HG03457 (cell line): ENCODE measurements at regions not wholly inside any gene's neighbourhood (a gene's known extent, or its start where the extent isn't known, plus 50 kb on each side); places are given as distances from the start of the nearest gene placed in this dataset.
"Not testable (repeated sequence)": the region's sequence is repeated elsewhere in the genome, so short reads cannot be mapped to it uniquely, and the experiment has no call there.

Source experiments
- ATAC-seq: cut with Tn5 transposase; IDR thresholded peaks from one replicate; pipeline ENCODE4 v1.9.1; 2021; ENCODE audit warnings: moderate number of reproducible peaks; ENCODE audit not compliant: unreplicated experiment

DNA sequence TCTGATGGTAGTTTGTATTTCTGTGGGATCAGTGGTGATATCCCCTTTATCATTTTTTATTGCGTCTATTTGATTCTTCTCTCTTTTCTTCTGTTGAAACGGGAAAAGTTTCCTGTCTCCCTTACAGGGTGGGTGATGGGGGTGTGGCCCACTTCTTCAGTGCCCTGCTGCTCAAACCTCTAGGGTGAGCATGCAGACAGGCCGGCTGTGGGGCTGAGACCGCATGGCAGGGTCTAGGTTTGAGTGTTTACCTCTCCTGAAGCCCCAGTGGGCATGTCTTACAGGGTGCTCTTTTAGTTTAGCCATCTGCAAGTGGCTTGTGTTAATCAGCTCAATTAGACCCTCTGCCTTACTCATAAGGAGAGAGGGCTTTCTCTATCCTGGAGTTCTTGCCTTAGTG, 450.0 kb upstream of the EPHA3 start:
- ATAC-seq: no peak

DNA sequence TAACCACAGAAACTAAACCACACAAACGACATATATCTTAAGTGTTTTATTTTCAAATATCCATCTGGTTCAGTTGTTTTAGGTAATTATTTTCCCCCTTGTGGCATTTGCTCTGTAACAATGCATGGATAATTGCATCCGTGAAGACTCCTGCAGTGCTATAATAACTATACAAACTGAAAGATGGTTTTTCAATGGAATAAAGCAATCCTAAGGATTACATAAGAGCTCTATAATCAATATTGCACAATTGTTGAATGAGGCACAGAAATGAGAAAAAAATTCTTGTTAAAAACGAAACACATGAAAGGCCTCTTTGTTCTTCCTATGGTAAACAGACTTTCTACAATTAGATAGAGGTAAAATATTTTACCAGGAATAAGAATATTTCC, 446.0 kb upstream of the EPHA3 start:
- ATAC-seq: no peak

DNA sequence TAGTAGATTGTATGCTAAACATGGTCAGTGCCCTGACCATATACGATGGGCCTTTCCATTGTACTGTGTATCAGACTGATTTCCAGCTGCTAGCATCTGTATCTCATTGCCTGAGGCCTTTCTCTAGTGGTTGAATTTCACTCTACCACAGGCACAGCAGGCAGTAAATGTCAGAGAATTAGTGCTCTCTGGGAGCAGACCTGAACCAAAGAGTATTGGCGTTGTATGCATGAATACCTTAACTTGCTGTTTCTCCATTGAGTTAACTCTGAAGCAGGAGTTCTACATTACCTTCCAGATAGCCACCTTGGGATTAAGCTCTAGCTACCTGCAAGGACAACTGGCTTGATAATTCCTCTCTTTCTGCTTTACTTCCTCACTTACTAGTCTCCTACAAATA, 439.2 kb upstream of the EPHA3 start:
- no peak for ATAC-seq

DNA sequence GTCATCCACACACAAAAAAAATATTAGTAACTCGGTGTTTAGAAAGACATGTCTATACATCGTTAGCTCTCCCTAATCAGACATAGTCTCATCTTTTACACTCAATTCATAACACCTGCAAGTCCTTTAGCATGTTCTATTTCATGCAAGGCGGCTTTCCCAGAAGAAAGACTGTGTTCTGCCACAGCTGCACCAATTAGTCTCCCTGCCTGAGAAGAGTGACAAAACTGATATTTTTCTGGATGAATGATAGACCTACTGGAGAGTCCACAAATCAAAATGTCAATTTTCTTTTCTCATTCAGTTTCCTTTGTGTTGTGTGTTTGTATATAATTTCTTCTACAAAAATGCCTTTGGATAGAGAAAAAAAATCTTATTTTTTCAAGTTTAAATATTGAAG, 435.8 kb upstream of the EPHA3 start:
- ATAC-seq: no peak

DNA sequence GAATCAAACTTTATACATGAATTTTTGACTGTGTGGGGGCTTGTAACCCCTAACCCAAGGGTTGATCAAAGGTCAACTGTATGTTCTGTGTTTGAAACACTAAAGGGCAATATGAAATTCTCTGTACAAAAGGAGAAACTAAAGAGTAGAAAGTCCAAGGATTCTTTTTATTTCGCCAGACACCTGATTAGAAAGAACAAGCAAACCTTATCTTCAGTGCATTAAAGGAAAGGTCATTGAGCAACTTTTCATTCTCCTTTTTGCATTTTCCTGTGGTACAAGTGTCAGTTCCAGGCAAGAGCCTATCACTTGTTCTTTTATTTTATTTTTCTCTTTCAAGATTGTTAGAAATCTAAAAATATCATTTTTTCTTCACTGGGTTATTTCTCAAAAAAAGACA, 430.1 kb upstream of the EPHA3 start:
- no peak for ATAC-seq

DNA sequence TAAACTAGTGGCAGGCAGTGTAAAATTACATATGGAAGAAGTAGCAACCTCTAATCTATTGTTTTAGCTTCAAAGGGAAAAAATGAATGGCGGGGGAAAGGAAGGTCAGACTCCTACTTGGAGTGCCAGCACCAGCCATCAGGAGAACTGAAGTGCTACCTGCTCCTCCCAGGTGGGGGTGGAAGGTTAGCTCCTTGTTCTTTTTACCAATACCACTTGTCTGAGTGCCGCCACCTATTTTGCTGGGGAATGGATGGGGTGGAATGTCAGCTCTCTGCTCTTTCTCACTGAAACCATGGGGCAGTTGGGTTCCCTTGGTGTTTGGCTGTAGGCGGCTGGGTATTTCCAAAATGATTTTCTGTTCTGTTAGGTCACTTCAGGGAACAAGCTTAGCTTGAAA, 428.7 kb upstream of the EPHA3 start:
- ATAC-seq: no peak

DNA sequence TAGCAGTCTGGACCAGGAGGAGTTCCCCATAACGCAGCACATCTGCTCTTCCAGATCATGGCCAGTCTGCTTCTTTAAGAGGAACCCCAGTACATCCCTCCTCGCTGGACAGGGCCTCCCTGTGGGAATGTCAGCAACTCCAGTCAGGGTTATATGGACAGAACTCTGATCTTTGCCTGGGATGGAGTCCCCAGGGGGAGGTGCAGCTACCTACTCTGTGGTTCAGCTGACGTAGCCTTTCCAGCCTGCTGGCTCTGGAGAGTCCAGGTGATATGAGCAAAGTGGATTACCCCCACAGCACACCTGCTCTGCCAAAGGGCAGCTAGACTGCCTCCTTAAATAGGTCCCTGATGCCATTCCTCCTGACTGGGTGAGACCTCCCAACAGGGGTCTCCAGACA, 417.1 kb upstream of the EPHA3 start:
- no peak for ATAC-seq

DNA sequence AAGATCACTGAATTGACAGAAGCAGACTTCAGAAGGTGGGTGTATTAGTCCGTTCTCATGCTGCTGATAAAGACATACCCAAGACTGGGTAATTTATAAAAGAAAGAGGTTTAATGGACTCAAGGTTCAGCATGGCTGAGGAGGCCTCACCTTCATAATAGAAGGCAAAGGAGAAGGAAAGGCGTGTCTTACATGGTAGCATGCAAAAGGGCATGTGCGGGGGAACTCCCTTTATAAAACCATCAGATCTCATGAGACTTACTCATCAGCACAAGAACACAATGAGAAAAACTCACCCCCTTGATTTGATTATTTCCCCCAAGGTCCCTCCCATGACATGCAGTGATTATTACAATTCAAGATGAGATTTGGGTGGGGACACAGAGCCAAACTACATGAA, 416.3 kb upstream of the EPHA3 start:
- no peak for ATAC-seq

DNA sequence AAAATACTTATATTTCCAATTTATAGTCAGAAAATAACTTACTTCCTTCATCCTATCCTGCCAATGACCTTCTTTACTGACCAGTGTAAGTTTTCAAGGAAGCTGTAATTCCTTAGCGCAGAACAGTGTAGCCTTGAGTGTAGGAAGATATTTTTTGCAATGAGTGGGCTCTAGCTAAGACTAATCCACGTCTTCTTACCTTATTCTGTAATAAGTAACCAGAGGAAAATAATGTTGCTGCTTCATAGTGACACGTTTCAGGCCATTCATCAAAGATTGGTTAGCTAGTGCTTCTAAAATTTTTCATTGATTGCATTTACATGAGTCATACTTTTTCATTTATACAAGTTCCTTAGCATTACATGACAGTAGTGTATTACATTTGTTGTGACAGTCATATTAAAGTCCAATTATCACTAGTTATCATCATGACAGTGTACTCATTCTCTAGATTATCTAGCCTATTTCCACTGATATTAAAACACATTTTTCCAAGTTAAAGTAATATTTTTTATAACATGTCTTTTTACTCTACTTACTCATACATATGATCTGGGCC, 403.8 kb upstream of the EPHA3 start:
- ATAC-seq: no peak

DNA sequence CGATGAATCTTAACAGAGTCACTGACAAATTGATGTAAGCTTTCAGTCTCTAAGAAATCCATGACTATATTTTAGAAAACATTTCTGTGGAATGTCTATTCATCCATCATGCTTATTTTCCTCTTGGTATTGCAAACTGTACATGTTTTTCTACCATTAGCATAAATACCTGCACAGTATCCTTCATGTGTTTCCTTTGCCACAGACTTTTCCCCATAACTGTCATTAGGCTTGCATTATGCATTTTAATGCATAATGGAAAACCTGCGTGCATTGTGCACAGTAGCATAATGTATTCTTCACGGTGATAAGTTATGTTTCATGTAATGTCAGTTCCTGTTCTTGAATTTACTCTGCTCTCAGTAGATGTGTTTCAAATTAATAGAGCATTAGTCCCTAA, 403.1 kb upstream of the EPHA3 start:
- ATAC-seq: no peak

DNA sequence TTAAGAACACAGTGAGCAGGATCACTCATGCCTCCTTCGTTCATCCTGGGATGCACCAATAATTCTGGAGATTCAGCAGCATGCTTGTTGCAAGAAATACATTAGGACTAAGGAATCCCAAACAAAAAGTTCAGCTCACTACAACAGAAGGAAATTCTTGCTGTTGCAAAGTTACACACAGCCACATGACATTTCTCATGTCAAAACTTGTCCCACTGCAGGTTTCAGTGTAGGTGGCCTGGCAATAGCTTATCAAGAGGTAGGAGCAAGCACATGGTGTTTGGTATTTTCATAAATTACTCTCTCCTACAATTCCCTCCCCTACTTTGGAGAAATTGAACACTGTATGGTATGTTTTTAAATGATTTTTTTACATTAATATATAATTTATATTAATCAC, 399.6 kb upstream of the EPHA3 start:
- ATAC-seq: no peak

DNA sequence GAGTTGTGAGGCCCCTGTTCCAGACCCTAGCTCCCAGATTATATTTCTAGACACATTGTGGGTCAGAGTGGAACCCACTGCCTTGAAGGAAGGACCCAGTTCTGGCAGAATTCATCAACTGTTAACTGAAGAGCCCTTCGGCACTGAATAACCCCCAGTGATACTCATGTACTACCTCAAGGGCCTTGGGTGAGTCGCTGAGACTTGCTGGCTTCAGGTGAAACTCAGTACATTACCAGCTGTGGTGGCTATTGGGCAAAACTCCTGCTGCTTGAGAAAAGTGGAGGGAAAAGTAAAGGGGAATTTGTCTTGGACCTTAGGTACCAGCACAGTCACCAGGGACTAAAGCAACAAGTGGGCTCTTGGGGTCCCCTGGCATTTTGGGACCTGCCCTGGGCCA, 394.9 kb upstream of the EPHA3 start:
- ATAC-seq: no peak

DNA sequence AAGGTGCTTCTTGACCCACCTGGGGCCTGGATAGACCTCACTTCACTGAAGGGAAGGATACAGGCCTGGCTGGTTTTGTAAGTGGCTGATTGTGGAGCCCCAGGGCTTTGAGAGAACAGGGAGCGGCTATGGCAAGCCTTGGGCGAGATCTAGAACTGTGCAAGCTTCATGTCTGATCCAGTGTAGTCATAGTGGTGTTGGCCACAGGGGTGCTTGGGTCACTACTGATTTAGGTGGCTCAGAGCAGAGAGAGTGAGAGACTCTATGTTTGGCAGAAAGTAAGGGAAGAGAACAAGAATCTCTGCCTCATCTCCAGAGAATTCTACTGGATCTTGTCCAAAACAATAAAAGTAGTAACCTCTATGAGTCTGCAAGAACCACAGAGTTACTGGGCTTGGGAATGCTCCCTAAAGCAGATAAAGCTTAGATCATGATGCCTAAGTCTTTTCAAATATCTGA, 394.2 kb upstream of the EPHA3 start:
- ATAC-seq: no peak

DNA sequence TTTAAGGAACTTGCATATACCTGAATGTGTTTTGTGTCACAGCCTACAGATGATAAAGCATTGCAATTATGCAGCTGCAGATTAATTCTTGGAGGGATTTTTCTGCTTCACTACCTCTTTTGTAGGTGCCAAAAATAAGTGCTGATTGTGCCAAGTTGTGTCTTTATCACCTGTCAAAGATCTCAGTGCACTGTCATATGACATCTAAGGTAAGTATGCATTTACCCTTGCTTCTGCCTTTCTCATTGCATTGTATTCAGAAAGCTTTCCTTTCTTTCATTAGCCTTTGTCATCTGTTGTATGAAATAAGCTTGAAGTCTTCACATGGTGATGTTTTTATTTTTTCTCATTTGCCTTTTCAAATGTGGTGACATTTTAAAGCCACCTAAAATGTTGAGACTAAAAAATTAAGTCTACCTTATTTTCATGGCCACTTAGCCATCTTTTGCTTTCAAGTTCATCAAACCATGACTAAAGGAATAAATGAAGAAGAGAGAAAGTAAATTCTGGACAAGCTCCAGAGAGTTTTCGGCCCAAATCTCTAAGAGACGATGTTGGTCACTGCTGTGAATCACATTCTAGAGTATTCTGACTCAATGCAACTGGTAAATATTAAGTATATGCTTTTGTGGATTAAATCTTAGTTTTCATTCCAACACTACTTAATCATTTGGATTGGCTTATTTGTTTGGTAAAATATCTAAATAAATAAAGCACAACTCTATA, 381.8 kb upstream of the EPHA3 start:
- no peak for ATAC-seq

DNA sequence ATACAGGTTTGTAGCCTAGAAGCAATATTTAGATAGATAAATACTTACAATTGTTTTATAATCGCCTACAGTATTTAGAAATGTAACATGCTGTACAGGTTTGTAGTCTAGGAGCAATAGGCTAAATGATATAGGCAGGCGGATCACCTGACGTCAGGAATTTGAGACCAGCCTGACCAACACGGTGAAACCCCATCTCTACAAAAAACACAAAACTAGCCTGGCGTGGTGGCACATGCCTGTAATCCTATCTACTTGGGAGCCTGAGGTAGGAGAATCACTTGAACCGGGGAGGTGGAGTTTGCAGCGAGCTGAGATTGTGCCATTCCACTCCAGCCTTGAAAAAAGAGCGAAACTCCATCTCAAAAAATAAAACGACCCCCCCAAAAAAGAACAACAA, 375.2 kb upstream of the EPHA3 start:
- ATAC-seq: no peak

DNA sequence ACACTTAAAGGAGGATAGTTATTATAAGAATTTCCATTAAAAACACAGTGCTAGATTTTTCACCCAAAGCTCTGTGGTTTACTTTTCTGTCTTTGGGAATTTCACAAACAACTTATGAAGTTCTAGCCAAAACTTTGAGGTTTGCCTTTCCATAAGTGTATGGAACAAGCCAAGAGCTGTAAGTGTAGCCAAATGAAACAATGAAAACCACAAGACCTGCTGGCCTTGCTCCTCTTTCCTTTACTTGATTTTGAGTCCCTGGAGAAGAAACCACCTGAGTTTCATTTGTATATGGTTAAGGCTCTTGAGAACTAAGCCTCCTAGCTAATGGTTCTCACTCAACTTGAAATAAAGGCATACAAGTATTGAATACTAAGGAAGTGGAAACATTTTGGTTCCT, 365.3 kb upstream of the EPHA3 start:
- ATAC-seq: no peak

DNA sequence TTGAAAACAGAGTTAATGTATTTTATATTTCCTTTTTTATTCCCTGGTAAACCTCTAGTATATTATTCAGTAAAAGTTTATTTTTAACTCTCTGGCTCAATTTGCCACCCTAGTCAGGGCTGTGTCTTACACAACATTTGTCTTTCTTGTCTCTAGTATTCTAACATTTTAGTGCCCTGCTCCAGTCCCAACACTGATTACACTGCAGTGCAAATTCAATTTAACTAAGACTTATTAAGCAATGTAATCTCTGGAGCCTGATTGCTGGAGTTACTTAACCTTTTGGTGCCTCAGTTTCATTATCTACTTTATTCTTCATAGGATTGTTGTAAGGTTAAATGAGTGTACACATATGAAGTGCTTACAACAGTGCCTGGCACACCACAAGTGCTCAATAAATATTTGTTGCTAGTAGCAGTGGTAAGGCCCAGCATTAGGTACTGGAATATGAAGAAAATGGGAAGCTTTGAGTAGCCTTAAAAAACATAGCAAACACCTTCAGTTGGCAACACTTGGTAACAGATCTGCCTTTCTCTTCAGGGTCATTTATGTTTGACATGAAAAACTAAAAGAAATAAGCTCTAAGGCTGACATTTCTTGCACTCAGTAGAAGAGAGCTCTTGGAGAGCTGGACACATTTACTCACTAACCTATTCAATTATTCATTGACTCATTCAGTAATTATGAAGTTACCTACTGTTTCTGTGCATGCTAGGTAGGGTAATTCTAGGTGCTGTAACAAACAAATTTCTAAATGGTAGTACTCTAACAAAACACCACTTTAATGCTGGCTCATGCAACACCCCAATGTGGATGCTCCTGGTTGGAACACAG, 364.5 kb upstream of the EPHA3 start:
- ATAC-seq: no peak

DNA sequence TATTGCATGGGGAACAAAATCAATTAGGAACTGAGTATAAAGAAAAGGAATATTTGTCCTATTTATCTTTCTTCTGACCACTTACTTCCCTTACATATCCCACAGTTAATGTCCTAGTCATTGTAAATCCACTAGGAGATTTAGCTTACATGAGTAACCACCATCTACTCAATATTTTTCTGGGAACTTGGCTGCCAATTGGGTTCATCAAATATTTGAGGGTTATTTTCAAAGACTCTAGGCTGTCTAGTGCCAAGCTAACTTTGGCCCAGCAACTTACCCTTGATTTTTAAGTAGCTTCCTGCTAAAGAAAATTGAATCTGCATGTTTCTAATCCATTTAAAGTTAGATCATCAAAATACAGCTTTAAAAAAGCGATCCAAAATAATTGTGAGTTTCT, 362.5 kb upstream of the EPHA3 start:
- no peak for ATAC-seq

DNA sequence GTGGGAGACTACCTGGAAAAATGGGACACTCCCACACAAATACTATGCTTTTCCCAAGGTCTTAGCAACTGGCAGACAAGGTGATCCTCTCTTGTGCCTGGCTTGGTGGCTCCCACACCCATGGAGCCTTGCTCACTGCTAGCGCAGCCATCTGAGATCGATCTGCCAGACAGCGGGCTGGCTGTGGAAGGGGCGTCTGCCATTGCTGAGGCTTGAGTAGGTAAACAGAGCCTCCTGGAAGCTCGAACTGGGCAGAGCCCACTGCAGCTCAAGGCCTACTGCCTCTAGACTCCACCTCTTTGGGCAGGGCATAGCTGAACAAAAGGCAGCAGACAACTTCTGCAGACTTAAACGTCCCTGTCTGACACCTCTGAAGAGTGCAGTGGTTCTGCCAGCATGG, 360.3 kb upstream of the EPHA3 start:
- ATAC-seq: not testable (repeated sequence)

DNA sequence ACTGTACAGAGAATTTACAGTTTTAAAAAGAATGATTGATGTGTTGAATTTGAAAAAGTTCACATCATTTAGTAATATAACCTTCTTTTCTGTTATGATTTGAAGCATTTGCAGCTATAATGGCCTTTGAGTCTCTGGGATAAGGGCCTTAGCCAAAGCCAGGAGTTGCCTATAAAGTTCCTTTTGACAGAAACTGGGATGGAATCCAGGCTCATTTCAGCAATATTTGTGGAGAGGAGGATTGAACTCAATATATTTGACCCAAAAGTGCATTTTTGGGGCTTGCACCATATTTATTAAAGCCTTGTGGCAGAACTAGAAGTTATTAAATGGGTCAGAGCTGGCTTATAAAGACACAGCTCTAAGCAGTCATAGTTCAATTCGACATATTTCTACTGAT, 348.7 kb upstream of the EPHA3 start:
- ATAC-seq: no peak

DNA sequence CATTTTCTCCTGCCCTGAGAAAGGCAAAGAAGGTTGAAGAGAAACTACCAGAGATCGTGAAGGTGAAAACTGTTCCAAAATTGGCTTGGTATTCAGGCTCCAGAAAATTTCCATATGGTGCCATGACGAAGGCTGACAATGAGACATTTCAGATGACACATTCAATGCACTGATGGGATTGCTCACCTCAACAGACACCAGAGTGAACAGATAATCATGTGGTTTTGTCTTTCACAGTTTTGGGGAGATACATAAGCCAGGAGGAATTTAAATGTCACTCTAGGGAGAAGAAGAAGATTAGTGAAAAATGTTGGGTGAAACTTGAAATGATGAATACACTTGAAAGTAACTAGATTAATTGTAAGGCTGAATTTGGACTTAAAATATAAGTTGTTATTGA, 339.7 kb upstream of the EPHA3 start:
- ATAC-seq: no peak

DNA sequence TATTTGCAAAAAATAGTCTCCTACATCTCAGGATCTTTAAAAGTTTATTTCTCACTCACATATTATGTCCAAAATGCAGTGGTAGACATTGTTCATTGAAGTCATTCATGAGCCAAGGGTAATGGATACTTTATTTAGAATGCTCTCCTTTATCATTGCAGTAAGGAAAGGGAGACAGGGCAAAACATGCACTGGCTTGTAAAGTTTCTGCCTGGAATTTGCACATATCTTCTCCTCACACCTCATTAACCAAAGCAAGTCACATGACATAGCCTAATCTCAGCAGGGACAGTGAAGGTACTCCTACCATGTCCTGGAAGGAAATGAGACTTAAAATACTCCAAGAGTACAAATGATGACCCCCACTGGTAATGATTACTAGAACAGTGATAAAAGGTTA, 333.7 kb upstream of the EPHA3 start:
- ATAC-seq: no peak
